ENCODE measurements at regions not wholly inside any gene's neighbourhood (a gene's known extent, or its start where the extent isn't known, plus 50 kb on each side); places are given as distances from the start of the nearest gene placed in this dataset.

DNA sequence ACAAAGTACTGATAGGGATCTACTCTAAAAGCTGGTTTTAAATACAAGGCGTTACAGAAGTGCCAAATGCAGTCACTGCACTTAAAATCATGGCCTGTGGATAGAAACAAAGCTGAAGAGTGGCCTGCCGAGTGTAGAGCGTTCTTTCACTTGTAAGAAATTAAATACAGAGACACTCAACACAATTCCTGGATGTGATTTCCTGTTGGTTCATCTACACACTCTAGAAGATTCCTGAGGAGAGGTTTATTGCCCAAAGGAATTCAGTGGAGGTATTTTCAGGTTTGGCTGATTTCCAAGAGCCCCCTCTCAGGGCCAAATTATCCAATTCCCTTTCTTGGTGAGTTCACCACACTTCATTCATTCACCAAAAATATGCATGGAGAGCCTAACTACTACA, 200.3 kb upstream of the IL12A start:
- no peak for TF ChIP-seq EZH2 (IDR thresholded peaks at IDR 0.05; ENCODE audit: low read length, missing control alignments)
- TF ChIP-seq, protein P1, sequence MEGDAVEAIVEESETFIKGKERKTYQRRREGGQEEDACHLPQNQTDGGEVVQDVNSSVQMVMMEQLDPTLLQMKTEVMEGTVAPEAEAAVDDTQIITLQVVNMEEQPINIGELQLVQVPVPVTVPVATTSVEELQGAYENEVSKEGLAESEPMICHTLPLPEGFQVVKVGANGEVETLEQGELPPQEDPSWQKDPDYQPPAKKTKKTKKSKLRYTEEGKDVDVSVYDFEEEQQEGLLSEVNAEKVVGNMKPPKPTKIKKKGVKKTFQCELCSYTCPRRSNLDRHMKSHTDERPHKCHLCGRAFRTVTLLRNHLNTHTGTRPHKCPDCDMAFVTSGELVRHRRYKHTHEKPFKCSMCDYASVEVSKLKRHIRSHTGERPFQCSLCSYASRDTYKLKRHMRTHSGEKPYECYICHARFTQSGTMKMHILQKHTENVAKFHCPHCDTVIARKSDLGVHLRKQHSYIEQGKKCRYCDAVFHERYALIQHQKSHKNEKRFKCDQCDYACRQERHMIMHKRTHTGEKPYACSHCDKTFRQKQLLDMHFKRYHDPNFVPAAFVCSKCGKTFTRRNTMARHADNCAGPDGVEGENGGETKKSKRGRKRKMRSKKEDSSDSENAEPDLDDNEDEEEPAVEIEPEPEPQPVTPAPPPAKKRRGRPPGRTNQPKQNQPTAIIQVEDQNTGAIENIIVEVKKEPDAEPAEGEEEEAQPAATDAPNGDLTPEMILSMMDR (conservative IDR thresholded peaks at IDR 0.05 in 1 of 2, IDR thresholded peaks at IDR 0.05 in 1 of 2; ENCODE audit: low read depth in 1 of 2, low read length in 2 of 2) = no peak
